Mucosa of descending colon (tissue), 3 donors: ENCODE measurements at regions not wholly inside any gene's neighbourhood (a gene's known extent, or its start where the extent isn't known, plus 50 kb on each side); places are given as distances from the start of the nearest gene placed in this dataset.
A peak's percentile ranks its signal among the peaks of the same experiment; 100 is the strongest.

ENCODE experiments used
- ATAC-seq: fragments of 200-7000 bp; cut with Tn5 transposase; one replicate; pipeline ENCODE4 v1.9.1; 2020; ENCODE audit warnings: mild to moderate bottlenecking, moderate library complexity
- DNase-seq, 3 donors: peaks; one replicate each; pipeline ENCODE4 v3.0.0-alpha.2; 2020
- H3K36me3 ChIP-seq: fragments of 200-600 bp; one replicate; pipeline ENCODE4 v1.8.0; 2021; ENCODE audit warnings: low read depth, mild to moderate bottlenecking
- H3K4me1 ChIP-seq: fragments of 200-600 bp; one replicate; pipeline ENCODE4 v1.8.0; 2021; ENCODE audit warnings: low read depth, mild to moderate bottlenecking
- H3K4me3 ChIP-seq: fragments of 200-600 bp; one replicate; pipeline ENCODE4 v1.8.0; 2021; ENCODE audit warnings: mild to moderate bottlenecking
- H3K9me3 ChIP-seq: fragments of 200-600 bp; one replicate; pipeline ENCODE4 v1.8.0; 2021; ENCODE audit warnings: mild to moderate bottlenecking
- intact Hi-C, 2 donors: fragments of 100-400 bp; cut with DNase I in 1 of 2; cut with micrococcal nuclease in 1 of 2; formaldehyde crosslinking; loops; one replicate each; pipeline versions ENCODE4 v1.11.0 to v1.11.1; 2022; cut with DNase I, micrococcal nuclease
- TF ChIP-seq, protein P1 (sequence below): fragments of 200-600 bp; IDR thresholded peaks from one replicate; pipeline ENCODE4 v1.8.0; 2022; ENCODE audit warnings: antibody characterized with exemption, mild to moderate bottlenecking
- donor health status: DM: no; HTN: no; CAD: no; lungs with moderate emphysema.
- donor health status: DM: no; HTN: no; CAD: no.
- donor health status: DM: no; HTN: yes; CAD: no.

GRCh38 chr7:12814828-12815227, 127.4 kb downstream of the ARL4A start:
- DNase-seq (no peak), ATAC-seq (no peak)
- Histone ChIP-seq H3K4me3 (no peak overlapping the region), H3K9me3 (no peaks in the 10 kb centered on the region), H3K4me1 (no peaks in the 10 kb centered on the region), H3K36me3 (no peaks in the 10 kb centered on the region)
- intact Hi-C loops: no loop called here
- TF ChIP-seq, protein P1, sequence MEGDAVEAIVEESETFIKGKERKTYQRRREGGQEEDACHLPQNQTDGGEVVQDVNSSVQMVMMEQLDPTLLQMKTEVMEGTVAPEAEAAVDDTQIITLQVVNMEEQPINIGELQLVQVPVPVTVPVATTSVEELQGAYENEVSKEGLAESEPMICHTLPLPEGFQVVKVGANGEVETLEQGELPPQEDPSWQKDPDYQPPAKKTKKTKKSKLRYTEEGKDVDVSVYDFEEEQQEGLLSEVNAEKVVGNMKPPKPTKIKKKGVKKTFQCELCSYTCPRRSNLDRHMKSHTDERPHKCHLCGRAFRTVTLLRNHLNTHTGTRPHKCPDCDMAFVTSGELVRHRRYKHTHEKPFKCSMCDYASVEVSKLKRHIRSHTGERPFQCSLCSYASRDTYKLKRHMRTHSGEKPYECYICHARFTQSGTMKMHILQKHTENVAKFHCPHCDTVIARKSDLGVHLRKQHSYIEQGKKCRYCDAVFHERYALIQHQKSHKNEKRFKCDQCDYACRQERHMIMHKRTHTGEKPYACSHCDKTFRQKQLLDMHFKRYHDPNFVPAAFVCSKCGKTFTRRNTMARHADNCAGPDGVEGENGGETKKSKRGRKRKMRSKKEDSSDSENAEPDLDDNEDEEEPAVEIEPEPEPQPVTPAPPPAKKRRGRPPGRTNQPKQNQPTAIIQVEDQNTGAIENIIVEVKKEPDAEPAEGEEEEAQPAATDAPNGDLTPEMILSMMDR: no peak

DNA sequence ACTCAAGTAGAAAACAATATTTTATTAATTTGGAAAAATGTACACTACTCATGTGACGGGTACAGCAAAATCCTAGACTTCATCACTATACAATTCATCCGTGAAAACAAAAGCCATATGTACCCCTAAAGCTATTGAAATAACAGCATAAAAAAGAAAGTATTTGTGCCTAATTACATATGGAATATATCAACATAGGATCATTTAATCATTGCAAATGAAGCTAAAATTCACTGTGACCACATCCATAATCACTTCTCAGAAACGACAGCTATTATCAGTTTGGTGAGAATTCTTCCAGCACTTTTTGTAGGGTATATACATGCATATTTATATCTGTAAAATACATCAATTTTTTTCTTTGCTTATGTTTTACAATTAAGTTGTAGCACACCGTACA, 128.0 kb downstream of the ARL4A start:
- DNase-seq (no peak), ATAC-seq (no peak)
- Histone ChIP-seq H3K4me1 (no peaks in the 10 kb centered on the region), H3K9me3 (no peaks in the 10 kb centered on the region), H3K4me3 (no peak overlapping the region), H3K36me3 (no peaks in the 10 kb centered on the region)
- TF ChIP-seq, protein P1: no peak
- intact Hi-C loops: no loop called here

DNA sequence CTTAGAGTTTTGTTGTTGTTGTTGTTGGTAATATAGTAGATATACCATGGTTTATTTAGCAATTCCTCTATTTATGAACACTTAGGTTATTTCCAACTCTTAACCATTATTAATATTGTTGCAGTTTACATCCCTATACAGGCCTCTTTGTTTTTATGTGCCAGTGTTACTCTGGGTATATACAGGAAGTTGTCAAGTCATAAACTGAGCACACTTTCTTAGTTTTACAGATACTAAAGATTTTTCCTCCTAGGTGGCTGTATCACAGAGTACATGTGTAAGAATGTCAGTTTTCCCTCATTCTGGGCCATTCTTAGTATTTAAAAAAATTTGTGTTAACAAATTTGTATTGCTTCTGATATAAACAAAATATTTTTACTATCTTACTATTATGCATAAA, 128.4 kb downstream of the ARL4A start:
- no peaks in the 10 kb centered on the region for H3K36me3 ChIP-seq
- intact Hi-C loops: no loop called here
- TF ChIP-seq, protein P1: no peak
- H3K4me1 ChIP-seq: no peaks in the 10 kb centered on the region
- peak; percentile 79 for ATAC-seq
- no peak overlapping the region for H3K4me3 ChIP-seq
- no peaks in the 10 kb centered on the region for H3K9me3 ChIP-seq
- DNase-seq: no peak

DNA sequence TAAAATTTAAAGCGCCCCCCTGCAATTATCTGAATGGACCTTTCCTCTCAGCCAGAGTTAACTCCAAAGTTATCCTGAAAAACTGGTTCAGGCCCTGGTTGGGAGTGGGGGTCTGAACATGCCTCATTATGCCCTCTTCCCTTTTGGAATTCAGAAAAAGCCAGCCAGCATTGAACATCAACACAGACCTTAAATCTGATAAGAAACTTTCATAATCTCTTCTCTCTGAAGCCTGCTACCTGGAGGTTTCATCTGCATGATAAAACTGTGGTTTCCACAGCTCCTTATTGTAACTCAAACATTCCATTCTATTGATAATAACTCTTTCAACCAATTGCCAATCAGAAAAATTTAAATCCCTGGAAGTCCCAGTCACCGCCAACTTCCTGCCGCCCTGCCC, 133.3 kb downstream of the ARL4A start:
- intact Hi-C loops: no loop called here
- no peaks in the 10 kb centered on the region for H3K4me1 ChIP-seq
- H3K9me3 ChIP-seq: no peaks in the 10 kb centered on the region
- H3K36me3 ChIP-seq: no peaks in the 10 kb centered on the region
- no peak for DNase-seq
- no peak for ATAC-seq
- no peak overlapping the region for H3K4me3 ChIP-seq
- TF ChIP-seq, protein P1: no peak

GRCh38 chr7:12821746-12822145, 134.3 kb downstream of the ARL4A start:
- Histone ChIP-seq H3K9me3 (no peaks in the 10 kb centered on the region), H3K36me3 (no peaks in the 10 kb centered on the region), H3K4me1 (no peaks in the 10 kb centered on the region), H3K4me3 (no peak overlapping the region)
- TF ChIP-seq, protein P1: no peak
- intact Hi-C loops: no loop called here
- DNase-seq (no peak), ATAC-seq (no peak)

DNA sequence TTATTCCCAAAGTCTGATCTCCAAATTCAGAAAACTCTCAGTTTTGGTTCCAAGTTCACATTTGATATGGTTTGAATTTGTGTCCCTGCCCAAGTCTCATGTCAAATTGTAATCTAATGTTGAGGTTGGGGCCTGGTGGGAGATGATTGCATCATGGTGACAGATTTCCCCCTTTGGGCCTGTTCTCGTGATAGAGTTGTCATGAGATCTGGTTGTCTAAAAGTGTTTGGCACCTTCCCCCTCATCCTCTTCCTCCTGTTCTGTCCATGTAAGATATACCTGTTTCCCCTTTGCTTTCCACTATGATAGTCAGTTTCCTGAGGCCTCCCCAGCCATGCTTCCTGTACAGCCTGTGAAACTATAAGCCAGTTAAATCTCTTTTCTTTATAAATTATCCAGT, 138.6 kb downstream of the ARL4A start:
- H3K9me3 ChIP-seq: no peaks in the 10 kb centered on the region
- H3K4me3 ChIP-seq: no peak overlapping the region
- intact Hi-C loops: no loop called here
- no peaks in the 10 kb centered on the region for H3K36me3 ChIP-seq
- TF ChIP-seq, protein P1: no peak
- no peaks in the 10 kb centered on the region for H3K4me1 ChIP-seq
- DNase-seq: no peak
- no peak for ATAC-seq
